ENCODE measurements at regions not wholly inside any gene's neighbourhood (a gene's known extent, or its start where the extent isn't known, plus 50 kb on each side); places are given as distances from the start of the nearest gene placed in this dataset.

DNA sequence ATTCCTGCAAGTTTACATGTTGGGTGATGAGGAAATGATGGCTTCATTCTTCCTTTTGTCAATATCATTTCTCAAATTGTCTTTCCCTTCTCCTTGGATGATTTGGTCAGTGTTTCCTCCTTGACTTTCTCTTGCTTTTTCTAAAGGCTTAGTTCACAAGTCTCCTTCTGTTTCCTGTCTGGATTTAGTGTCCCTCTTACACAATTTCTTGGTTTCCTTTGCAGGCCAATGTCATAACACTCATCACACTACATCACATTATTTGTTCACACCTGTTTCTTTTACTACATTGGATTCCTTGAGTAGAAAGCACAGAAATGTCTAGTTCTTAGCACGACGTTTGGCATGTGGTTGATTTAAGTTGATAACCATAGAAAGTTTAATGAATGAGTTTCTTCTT, 490.7 kb downstream of the TDRD3 start:
- in situ Hi-C loops (cut with MboI; ENCODE audit: low pct_unique_long_range_greater_than_20kb in 2 of 9, low sequenced_read_pairs in 9 of 9, unreplicated experiment in 9 of 9), result no loop called here
- no peak for ATAC-seq (replicated peaks in 6 of 8)
- Histone ChIP-seq H3K27ac (no peak overlapping the region), H3K4me3 (no peak overlapping the region), H3K4me1 (replicated peaks in 1 of 2) (no peaks in the 10 kb centered on the region)
- WGBS, 10 experiments, result 13 to 100% (median 90%) methylated on average over 2 of the region's 2 CpGs; no CpG with 5 or more reads in 1 of the 10 experiments

DNA sequence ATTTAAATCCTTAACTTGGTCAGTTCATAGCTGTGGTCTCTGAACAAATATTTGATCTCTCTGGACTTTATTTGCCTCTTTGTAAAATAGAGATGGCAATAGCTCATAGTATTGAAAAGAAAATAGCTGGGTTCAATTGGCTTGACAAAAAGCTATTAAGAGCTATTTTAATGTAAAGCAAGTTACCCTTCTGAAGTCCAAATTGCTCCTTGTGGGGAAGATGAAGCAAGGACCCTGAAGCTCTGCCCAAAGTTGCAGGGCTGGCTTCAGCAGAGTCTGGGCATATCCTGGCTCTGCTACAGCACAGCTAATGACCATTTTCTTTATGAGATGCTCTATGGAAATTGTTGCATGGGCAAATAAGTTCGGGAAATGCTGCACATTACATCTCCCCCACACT, 484.5 kb downstream of the TDRD3 start:
- WGBS, 10 experiments, result 0 to 71% (median 0%) methylated on average over 1 of the region's 1 CpG; no CpG with 5 or more reads in 5 of the 10 experiments
- in situ Hi-C loops (cut with MboI; ENCODE audit: low pct_unique_long_range_greater_than_20kb in 2 of 9, low sequenced_read_pairs in 9 of 9, unreplicated experiment in 9 of 9), result no loop called here
- Histone ChIP-seq H3K27ac (no peak overlapping the region), H3K4me3 (no peak overlapping the region), H3K4me1 (replicated peaks in 1 of 2) (no peaks in the 10 kb centered on the region)
- ATAC-seq (replicated peaks in 6 of 8), result no peak

DNA sequence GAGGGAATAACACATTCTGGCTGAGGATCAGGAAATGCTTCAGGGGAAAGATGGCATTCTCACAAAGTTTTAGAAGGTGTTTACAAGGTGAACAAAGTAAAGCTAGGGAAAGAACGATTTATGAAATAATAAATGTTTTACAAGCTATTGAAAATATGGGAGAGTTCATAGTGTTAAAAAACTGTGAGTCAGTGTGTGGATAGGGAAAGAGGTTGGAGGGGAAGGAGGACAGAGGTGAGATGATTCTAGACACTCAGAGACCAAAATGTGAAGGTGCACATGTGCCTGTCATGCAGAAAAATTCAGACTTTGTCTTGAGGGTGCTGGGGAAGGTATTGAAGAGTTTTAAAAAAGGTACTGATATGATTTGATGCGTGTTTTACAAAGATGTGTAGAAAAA, 476.1 kb downstream of the TDRD3 start:
- 0 to 100% (median 60%) methylated on average over 1 to 2 of the region's 2 CpGs for WGBS, 10 experiments
- ATAC-seq (replicated peaks in 6 of 8), result no peak
- Histone ChIP-seq H3K4me3 (no peak overlapping the region), H3K27ac (no peak overlapping the region), H3K4me1 (replicated peaks in 1 of 2) (no peaks in the 10 kb centered on the region)
- in situ Hi-C loops (cut with MboI; ENCODE audit: low pct_unique_long_range_greater_than_20kb in 2 of 9, low sequenced_read_pairs in 9 of 9, unreplicated experiment in 9 of 9), result no loop called here

DNA sequence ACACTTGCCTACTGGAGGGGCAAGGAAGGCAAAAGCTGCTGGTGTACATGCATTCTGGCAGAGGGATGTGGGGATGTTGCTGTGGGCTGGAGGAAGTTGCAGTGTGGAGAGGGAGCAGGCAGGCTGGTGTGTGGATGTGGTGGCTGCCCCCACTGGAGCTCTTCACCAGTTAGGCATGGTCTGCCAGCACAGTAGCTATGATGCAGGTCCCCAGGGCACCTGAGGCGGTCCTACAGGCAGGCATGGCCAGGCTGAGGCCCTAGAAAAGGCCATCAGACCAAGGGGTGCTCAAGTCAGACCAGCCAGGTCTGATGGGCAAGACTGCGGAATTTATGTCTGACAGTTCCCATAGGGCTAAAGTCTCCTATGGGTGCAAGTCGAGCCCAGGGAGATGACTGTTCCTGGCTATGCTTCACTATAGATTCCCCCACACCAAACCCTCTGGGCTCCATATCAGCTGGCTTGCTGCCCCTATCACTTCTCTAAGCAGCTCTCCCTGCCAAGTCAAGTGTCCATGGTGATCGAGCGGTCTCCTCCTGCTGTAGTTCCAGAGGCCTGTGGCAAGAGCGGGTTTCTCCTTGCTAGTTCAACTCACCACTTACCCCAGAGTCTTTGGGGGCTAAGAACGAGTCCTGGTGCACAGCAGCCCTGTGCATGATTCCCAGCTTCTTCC, 473.1 kb downstream of the TDRD3 start:
- in situ Hi-C loops (cut with MboI; ENCODE audit: low pct_unique_long_range_greater_than_20kb in 2 of 9, low sequenced_read_pairs in 9 of 9, unreplicated experiment in 9 of 9), result no loop called here
- H3K27ac ChIP-seq, result no peak overlapping the region
- H3K4me3 ChIP-seq, result no peak overlapping the region
- ATAC-seq (replicated peaks in 6 of 8), result no peak
- no peaks in the 10 kb centered on the region for H3K4me1 ChIP-seq (replicated peaks in 1 of 2)
- WGBS, 10 experiments, result 0 to 100% (median 66%) methylated on average over 1 to 5 of the region's 7 CpGs; no CpG with 5 or more reads in 2 of the 10 experiments

DNA sequence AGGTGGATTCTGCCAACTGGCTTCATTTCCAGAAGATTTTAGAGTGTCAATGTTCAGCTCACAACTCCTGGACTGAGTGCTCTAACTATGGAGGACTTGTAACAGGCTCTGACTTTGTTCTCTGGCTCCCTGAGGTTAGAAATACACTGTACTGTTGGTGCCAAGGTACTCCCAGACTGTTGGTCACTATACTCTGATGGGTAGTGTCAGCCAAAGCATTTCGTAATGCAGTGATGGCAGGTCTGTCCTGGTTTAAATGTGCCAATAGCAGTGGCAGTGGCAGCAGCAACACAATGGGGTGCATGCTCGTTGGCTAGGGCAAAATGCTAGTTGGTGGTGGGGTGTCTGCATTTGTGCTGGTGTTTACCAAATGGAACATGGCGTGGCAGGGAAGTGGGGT, 472.2 kb downstream of the TDRD3 start:
- Histone ChIP-seq H3K4me1 (replicated peaks in 1 of 2) (no peaks in the 10 kb centered on the region), H3K27ac (no peak overlapping the region), H3K4me3 (no peak overlapping the region)
- ATAC-seq (replicated peaks in 6 of 8), result no peak
- WGBS, 10 experiments, result 0 to 92% (median 18%) methylated on average over 1 to 2 of the region's 3 CpGs; no CpG with 5 or more reads in 4 of the 10 experiments
- in situ Hi-C loops (cut with MboI; ENCODE audit: low pct_unique_long_range_greater_than_20kb in 2 of 9, low sequenced_read_pairs in 9 of 9, unreplicated experiment in 9 of 9), result no loop called here

- 0 to 100% (median 100%) methylated on average over 1 of the region's 1 CpG; no CpG with 5 or more reads in 1 of the 10 experiments for WGBS, 10 experiments
- Histone ChIP-seq H3K4me1 (replicated peaks in 1 of 2) (no peaks in the 10 kb centered on the region), H3K27ac (no peak overlapping the region), H3K4me3 (no peak overlapping the region)
- no peak for ATAC-seq (replicated peaks in 6 of 8)
- in situ Hi-C loops (cut with MboI; ENCODE audit: low pct_unique_long_range_greater_than_20kb in 2 of 9, low sequenced_read_pairs in 9 of 9, unreplicated experiment in 9 of 9), result no loop called here
Observed at GRCh38 chr13:60862036-60862435, 465.0 kb downstream of the TDRD3 start.

- Histone ChIP-seq H3K27ac (no peak overlapping the region), H3K4me3 (no peak overlapping the region), H3K4me1 (replicated peaks in 1 of 2) (no peaks in the 10 kb centered on the region)
- 7 to 100% (median 84%) methylated on average over 2 to 4 of the region's 4 CpGs for WGBS, 10 experiments
- in situ Hi-C loops (cut with MboI; ENCODE audit: low pct_unique_long_range_greater_than_20kb in 2 of 9, low sequenced_read_pairs in 9 of 9, unreplicated experiment in 9 of 9), result no loop called here
- ATAC-seq (replicated peaks in 6 of 8), result no peak
Observed at GRCh38 chr13:60857698-60858097, 460.7 kb downstream of the TDRD3 start.

DNA sequence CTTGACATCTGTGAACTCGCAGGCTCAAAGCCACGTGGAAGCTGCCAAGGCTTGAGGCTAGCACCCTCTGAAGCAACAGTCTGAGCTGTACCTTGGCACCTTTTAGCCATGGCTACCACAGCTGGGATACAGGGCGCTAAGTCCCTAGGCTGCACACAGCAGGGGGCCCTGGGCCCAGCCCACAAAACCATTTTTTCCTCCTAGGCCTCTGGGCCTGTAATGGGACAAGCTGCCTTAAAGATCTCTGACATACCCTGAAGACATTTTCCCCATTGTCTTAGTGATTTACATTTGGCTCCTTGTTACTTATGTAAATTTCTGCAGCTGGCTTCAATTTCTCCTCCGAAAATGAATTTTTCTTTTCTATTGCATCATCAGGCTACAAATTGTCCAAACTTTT, 455.9 kb downstream of the TDRD3 start:
- in situ Hi-C loops (cut with MboI; ENCODE audit: low pct_unique_long_range_greater_than_20kb in 2 of 9, low sequenced_read_pairs in 9 of 9, unreplicated experiment in 9 of 9), result no loop called here
- Histone ChIP-seq H3K4me1 (replicated peaks in 1 of 2) (no peaks in the 10 kb centered on the region), H3K27ac (no peak overlapping the region), H3K4me3 (no peak overlapping the region)
- no peak for ATAC-seq (replicated peaks in 6 of 8)
- 0 to 100% (median 90%) methylated on average over 1 to 3 of the region's 4 CpGs; no CpG with 5 or more reads in 1 of the 10 experiments for WGBS, 10 experiments

DNA sequence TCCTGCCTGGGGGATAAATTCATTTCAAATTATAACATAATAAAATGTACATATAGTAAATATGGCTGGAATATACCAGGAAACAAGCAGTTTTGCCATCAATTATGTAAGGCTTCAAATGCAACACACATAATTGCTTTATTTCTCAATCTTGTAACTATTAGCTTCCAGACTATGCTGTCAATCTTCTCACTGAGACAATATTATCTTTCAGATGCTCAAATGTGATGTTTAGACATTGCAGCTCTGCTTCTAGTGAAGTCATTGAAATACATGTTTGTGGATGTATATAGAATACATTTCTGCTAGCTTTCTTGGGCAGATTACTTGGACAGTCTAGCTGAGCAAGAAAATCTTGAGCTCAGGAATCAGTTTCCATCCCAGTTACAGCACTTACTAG, 454.4 kb downstream of the TDRD3 start:
- in situ Hi-C loops (cut with MboI; ENCODE audit: low pct_unique_long_range_greater_than_20kb in 2 of 9, low sequenced_read_pairs in 9 of 9, unreplicated experiment in 9 of 9), result no loop called here
- H3K27ac ChIP-seq, result no peak overlapping the region
- H3K4me3 ChIP-seq, result no peak overlapping the region
- H3K4me1 ChIP-seq (replicated peaks in 1 of 2), result no peaks in the 10 kb centered on the region
- ATAC-seq (replicated peaks in 6 of 8), result no peak

DNA sequence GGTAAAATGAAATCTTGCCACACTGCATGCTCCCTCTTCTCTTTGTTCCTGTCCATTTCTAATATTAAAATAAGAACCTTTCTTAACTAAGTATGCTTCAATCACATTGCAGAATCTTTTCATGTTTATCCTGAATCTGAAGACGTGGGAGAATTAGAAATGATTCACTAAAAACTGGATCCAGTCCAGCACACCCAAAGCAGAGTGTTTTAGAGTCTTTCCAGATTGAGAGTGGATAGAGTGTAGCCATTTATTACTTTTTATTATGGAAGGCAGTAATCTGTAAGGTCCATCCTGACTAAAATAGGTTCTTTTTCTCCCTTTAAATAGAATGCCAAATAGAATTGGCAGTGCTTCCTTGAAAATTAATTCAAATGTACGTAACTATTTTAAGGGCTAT, 453.5 kb downstream of the TDRD3 start:
- 0 to 100% (median 78%) methylated on average over 1 to 2 of the region's 2 CpGs for WGBS, 10 experiments

GRCh38 chr13:60838581-60838980, 441.6 kb downstream of the TDRD3 start:
- 0 to 84% (median 67%) methylated on average over 1 to 3 of the region's 3 CpGs; no CpG with 5 or more reads in 3 of the 10 experiments for WGBS, 10 experiments
- in situ Hi-C loops (cut with MboI; ENCODE audit: low pct_unique_long_range_greater_than_20kb in 2 of 9, low sequenced_read_pairs in 9 of 9, unreplicated experiment in 9 of 9), result no loop called here
- Histone ChIP-seq H3K4me3 (no peak overlapping the region), H3K27ac (no peak overlapping the region), H3K4me1 (replicated peaks in 1 of 2) (peaks cover 6 to 7% of the 10 kb centered on the region in 2 donors)
- no peak for ATAC-seq (replicated peaks in 6 of 8)

More for the DNA sequence above, 453.5 kb downstream of the TDRD3 start:
- Histone ChIP-seq H3K4me1 (replicated peaks in 1 of 2) (no peaks in the 10 kb centered on the region), H3K27ac (no peak overlapping the region), H3K4me3 (no peak overlapping the region)
- ATAC-seq (replicated peaks in 6 of 8), result no peak
- in situ Hi-C loops (cut with MboI; ENCODE audit: low pct_unique_long_range_greater_than_20kb in 2 of 9, low sequenced_read_pairs in 9 of 9, unreplicated experiment in 9 of 9), result no loop called here

DNA sequence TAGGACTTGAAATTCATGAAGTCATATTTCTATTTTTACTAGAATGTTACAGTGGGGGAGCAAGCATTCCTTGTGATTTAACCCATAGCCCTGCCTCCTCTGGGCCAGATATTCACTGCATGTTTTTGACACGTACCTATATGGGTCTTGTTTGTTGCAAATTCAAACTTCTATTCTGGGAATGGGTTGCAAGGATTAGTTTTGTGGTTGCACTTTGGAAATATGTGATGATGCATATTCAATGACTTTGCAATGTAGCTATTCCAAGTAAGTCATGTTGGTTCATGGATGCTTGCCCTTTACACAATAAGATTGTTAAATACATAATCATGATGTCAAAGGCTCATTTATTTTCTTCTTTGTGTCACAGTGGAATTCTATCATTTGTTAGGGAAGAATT, 440.8 kb downstream of the TDRD3 start:
- Histone ChIP-seq H3K4me3 (no peak overlapping the region), H3K4me1 (replicated peaks in 1 of 2) (peaks cover 6 to 7% of the 10 kb centered on the region in 2 donors), H3K27ac (no peak overlapping the region)
- WGBS, 10 experiments, result 0 to 100% (median 73%) methylated on average over 1 of the region's 1 CpG; no CpG with 5 or more reads in 2 of the 10 experiments
- peak in 4 of 8 experiments; percentile 12 to 97 (median 64) for ATAC-seq (replicated peaks in 6 of 8)
- in situ Hi-C loops (cut with MboI; ENCODE audit: low pct_unique_long_range_greater_than_20kb in 2 of 9, low sequenced_read_pairs in 9 of 9, unreplicated experiment in 9 of 9), result no loop called here

DNA sequence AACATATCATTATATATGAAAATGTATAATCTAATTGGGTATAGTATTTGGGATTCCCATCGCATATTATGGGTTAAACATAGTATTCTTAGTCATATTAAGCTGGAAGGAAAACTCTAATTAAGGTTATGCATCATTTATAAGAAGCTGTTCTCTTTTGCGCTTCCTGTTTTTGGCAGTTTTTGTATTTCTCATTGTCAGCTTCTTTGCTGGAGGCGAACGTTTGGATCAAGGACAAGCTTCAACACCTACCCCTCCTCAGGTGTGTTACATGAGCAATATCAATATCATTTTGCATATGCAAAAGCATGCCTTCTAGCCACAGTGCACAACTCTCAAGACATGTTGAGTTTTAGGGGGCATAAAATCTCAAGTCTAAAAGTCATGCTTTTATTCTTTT, 439.8 kb downstream of the TDRD3 start:
- in situ Hi-C loops (cut with MboI; ENCODE audit: low pct_unique_long_range_greater_than_20kb in 2 of 9, low sequenced_read_pairs in 9 of 9, unreplicated experiment in 9 of 9), result no loop called here
- Histone ChIP-seq H3K27ac (no peak overlapping the region), H3K4me3 (no peak overlapping the region), H3K4me1 (replicated peaks in 1 of 2) (peaks cover 6 to 7% of the 10 kb centered on the region in 2 donors)
- ATAC-seq (replicated peaks in 6 of 8), result no peak
- whole genome bisulfite sequencing, 10 experiments, result 42 to 100% (median 82%) methylated on average over 1 to 4 of the region's 4 CpGs; no CpG with 5 or more reads in 1 of the 10 experiments

- in situ Hi-C loops (cut with MboI; ENCODE audit: low pct_unique_long_range_greater_than_20kb in 2 of 9, low sequenced_read_pairs in 9 of 9, unreplicated experiment in 9 of 9), result no loop called here
- ATAC-seq (replicated peaks in 6 of 8), result no peak
- 10 to 100% (median 85%) methylated on average over 1 of the region's 1 CpG; no CpG with 5 or more reads in 2 of the 10 experiments for WGBS, 10 experiments
Observed at GRCh38 chr13:60811581-60811980, 414.6 kb downstream of the TDRD3 start.

More at GRCh38 chr13:60811581-60811980, 414.6 kb downstream of the TDRD3 start:
- no peak overlapping the region for H3K4me3 ChIP-seq
- no peaks in the 10 kb centered on the region for H3K4me1 ChIP-seq (replicated peaks in 1 of 2)
- no peak overlapping the region for H3K27ac ChIP-seq
